ENCODE measurements at regions not wholly inside any gene's neighbourhood (a gene's known extent, or its start where the extent isn't known, plus 50 kb on each side); places are given as distances from the start of the nearest gene placed in this dataset.

DNA sequence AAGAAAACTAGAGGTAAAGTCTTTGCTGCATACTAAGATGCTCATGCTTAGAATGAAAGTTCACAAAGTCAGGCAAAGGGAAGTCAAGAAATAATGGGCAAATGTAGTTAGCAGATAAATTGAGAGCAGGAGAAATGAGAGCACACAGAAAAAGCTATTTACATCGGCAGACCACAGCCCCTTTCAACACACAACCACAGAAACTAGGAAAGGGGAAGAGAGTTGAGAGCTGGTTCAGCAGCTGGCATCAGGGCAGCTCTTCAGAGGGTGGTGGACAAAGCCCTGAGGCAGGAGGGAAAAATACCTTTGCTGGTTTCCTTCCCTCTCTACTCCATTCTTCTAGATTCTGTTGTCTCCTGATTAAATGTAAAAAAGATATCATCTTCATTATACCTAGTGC, 95.4 kb upstream of the ANO4 start:
- TF ChIP-seq EZH2 (IDR thresholded peaks at IDR 0.05; ENCODE audit: insufficient read depth, poor library complexity, severe bottlenecking) (no peak), EZH2phosphoT487 (IDR thresholded peaks at IDR 0.05; ENCODE audit: insufficient read depth, low read depth) (no peak)
